Ishikawa (cell line): ENCODE measurements at regions not wholly inside any gene's neighbourhood (a gene's known extent, or its start where the extent isn't known, plus 50 kb on each side); places are given as distances from the start of the nearest gene placed in this dataset.

Experiments
- CEBPB ChIP-seq: IDR thresholded peaks from 2 replicates; pipeline ENCODE4 v1.6.1; 2012
- CREB1 ChIP-seq: IDR thresholded peaks from 2 replicates; pipeline ENCODE4 v1.6.1; 2012; ENCODE audit warnings: low read depth
- EGR1 ChIP-seq: IDR thresholded peaks from 2 replicates; pipeline ENCODE4 v1.6.1; 2012
- EP300 ChIP-seq: IDR thresholded peaks from 2 replicates; pipeline ENCODE4 v1.6.1; 2012; ENCODE audit warnings: borderline replicate concordance
- FOXM1 ChIP-seq: IDR thresholded peaks from 2 replicates; pipeline ENCODE4 v1.6.1; 2012; ENCODE audit warnings: low read depth, borderline replicate concordance
- MAX ChIP-seq: IDR thresholded peaks from 2 replicates; pipeline ENCODE4 v1.6.1; 2012
- NFIC ChIP-seq: IDR thresholded peaks from 2 replicates; pipeline ENCODE4 v1.6.1; 2012
- RAD21 ChIP-seq: IDR thresholded peaks from 2 replicates; pipeline ENCODE4 v1.6.1; 2012; ENCODE audit warnings: low read depth
- REST ChIP-seq: IDR thresholded peaks from 2 replicates; pipeline ENCODE4 v1.6.1; 2012; ENCODE audit warnings: low read depth, mild to moderate bottlenecking
- TAF1 ChIP-seq: IDR thresholded peaks from 2 replicates; pipeline ENCODE4 v1.6.1; 2012; ENCODE audit warnings: low read depth, mild to moderate bottlenecking
- TCF12 ChIP-seq: IDR thresholded peaks from 2 replicates; pipeline ENCODE4 v1.6.1; 2012; ENCODE audit warnings: low read depth
- TEAD4 ChIP-seq: IDR thresholded peaks from 2 replicates; pipeline ENCODE4 v1.6.1; 2012
- USF1 ChIP-seq: IDR thresholded peaks from 2 replicates; pipeline ENCODE4 v1.6.1; 2012
- YY1 ChIP-seq: IDR thresholded peaks from 2 replicates; pipeline ENCODE4 v1.6.1; 2012; ENCODE audit warnings: low read depth
- ZBTB7A ChIP-seq: IDR thresholded peaks from 2 replicates; pipeline ENCODE4 v1.6.1; 2012; ENCODE audit warnings: low read depth

- TF ChIP-seq CREB1 (no peak), TEAD4 (no peak), MAX (no peak), FOXM1 (no peak), EP300 (no peak), YY1 (no peak), TAF1 (no peak), CEBPB (no peak), RAD21 (no peak), ZBTB7A (no peak), REST (no peak), USF1 (no peak)
Observed at GRCh38 chr18:44556296-44556695, 124.4 kb upstream of the SETBP1 start.

- TF ChIP-seq EP300 (no peak), TEAD4 (no peak), NFIC (no peak), ZBTB7A (no peak), TAF1 (no peak), TCF12 (no peak), YY1 (no peak), CEBPB (no peak), FOXM1 (no peak)
Observed at GRCh38 chr18:44557616-44558151, 123.0 kb upstream of the SETBP1 start.

- TF ChIP-seq REST (no peak), TAF1 (no peak), CEBPB (no peak), CREB1 (no peak)
Observed at GRCh38 chr18:44558767-44559166, 121.9 kb upstream of the SETBP1 start.

GRCh38 chr18:44562986-44563385 lies 117.7 kb upstream of the SETBP1 start:
- TF ChIP-seq CREB1 (no peak), RAD21 (no peak), FOXM1 (no peak), USF1 (no peak), NFIC (no peak), EGR1 (no peak)

GRCh38 chr18:44564922-44565321 lies 115.8 kb upstream of the SETBP1 start:
- TF ChIP-seq ZBTB7A: no peak
- peak; percentile 81 for TF ChIP-seq CEBPB

- TF ChIP-seq REST (no peak), TAF1 (no peak), USF1 (no peak), TCF12 (no peak), EGR1 (no peak), ZBTB7A (no peak), YY1 (no peak), CREB1 (no peak), TEAD4 (no peak), RAD21 (no peak), EP300 (no peak), CEBPB (no peak)
Observed at GRCh38 chr18:44568342-44568741, 112.3 kb upstream of the SETBP1 start.
